ENCODE measurements at regions not wholly inside any gene's neighbourhood (a gene's known extent, or its start where the extent isn't known, plus 50 kb on each side); places are given as distances from the start of the nearest gene placed in this dataset.

DNA sequence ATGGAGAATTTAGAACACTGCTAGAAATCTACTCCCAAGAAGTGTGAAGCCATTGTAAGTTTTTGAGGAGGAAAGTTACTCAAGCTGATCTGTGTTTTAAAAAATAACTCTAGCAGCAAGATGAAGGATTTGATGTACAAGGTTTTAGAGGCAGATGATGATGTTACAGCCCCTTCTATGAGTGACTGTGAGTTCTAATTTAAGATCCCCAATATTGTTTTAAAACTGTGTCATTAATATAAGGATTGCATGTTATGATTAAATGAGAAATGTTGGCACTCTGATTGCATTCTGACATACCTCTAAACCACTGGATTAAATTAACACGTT is 293.5 kb downstream of the ADGB start:
- TF ChIP-seq, protein P1, sequence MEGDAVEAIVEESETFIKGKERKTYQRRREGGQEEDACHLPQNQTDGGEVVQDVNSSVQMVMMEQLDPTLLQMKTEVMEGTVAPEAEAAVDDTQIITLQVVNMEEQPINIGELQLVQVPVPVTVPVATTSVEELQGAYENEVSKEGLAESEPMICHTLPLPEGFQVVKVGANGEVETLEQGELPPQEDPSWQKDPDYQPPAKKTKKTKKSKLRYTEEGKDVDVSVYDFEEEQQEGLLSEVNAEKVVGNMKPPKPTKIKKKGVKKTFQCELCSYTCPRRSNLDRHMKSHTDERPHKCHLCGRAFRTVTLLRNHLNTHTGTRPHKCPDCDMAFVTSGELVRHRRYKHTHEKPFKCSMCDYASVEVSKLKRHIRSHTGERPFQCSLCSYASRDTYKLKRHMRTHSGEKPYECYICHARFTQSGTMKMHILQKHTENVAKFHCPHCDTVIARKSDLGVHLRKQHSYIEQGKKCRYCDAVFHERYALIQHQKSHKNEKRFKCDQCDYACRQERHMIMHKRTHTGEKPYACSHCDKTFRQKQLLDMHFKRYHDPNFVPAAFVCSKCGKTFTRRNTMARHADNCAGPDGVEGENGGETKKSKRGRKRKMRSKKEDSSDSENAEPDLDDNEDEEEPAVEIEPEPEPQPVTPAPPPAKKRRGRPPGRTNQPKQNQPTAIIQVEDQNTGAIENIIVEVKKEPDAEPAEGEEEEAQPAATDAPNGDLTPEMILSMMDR (IDR thresholded peaks at IDR 0.05; ENCODE audit: insufficient read depth, low read length): no peak
- TF ChIP-seq POLR2AphosphoS5 (IDR thresholded peaks at IDR 0.05; ENCODE audit: low read depth): no peak
- TF ChIP-seq, protein P2, sequence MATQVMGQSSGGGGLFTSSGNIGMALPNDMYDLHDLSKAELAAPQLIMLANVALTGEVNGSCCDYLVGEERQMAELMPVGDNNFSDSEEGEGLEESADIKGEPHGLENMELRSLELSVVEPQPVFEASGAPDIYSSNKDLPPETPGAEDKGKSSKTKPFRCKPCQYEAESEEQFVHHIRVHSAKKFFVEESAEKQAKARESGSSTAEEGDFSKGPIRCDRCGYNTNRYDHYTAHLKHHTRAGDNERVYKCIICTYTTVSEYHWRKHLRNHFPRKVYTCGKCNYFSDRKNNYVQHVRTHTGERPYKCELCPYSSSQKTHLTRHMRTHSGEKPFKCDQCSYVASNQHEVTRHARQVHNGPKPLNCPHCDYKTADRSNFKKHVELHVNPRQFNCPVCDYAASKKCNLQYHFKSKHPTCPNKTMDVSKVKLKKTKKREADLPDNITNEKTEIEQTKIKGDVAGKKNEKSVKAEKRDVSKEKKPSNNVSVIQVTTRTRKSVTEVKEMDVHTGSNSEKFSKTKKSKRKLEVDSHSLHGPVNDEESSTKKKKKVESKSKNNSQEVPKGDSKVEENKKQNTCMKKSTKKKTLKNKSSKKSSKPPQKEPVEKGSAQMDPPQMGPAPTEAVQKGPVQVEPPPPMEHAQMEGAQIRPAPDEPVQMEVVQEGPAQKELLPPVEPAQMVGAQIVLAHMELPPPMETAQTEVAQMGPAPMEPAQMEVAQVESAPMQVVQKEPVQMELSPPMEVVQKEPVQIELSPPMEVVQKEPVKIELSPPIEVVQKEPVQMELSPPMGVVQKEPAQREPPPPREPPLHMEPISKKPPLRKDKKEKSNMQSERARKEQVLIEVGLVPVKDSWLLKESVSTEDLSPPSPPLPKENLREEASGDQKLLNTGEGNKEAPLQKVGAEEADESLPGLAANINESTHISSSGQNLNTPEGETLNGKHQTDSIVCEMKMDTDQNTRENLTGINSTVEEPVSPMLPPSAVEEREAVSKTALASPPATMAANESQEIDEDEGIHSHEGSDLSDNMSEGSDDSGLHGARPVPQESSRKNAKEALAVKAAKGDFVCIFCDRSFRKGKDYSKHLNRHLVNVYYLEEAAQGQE (IDR thresholded peaks at IDR 0.05; ENCODE audit: insufficient replicate concordance, low read depth): no peak
- no peak for TF ChIP-seq GABPA (IDR thresholded peaks at IDR 0.05; ENCODE audit: low read depth)
